ENCODE measurements at regions not wholly inside any gene's neighbourhood (a gene's known extent, or its start where the extent isn't known, plus 50 kb on each side); places are given as distances from the start of the nearest gene placed in this dataset.

GRCh38 chr12:107490010-107490409, 195.6 kb upstream of the PWP1 start:
- TF ChIP-seq L3MBTL2 (conservative IDR thresholded peaks at IDR 0.05) (no peak), TARDBP (IDR thresholded peaks at IDR 0.05) (no peak), BHLHE40 (IDR thresholded peaks at IDR 0.05; ENCODE audit: borderline replicate concordance) (no peak), ELF4 (IDR thresholded peaks at IDR 0.05) (no peak), FOXM1 (IDR thresholded peaks at IDR 0.05; ENCODE audit: borderline replicate concordance) (no peak), SUZ12 (IDR thresholded peaks at IDR 0.05) (no peak)
